Ishikawa (cell line): ENCODE measurements at regions not wholly inside any gene's neighbourhood (a gene's known extent, or its start where the extent isn't known, plus 50 kb on each side); places are given as distances from the start of the nearest gene placed in this dataset.

Source experiments
- CEBPB ChIP-seq: IDR thresholded peaks from 2 replicates; pipeline ENCODE4 v1.6.1; 2012
- CREB1 ChIP-seq: IDR thresholded peaks from 2 replicates; pipeline ENCODE4 v1.6.1; 2012; ENCODE audit warnings: low read depth
- EGR1 ChIP-seq: IDR thresholded peaks from 2 replicates; pipeline ENCODE4 v1.6.1; 2012
- EP300 ChIP-seq: IDR thresholded peaks from 2 replicates; pipeline ENCODE4 v1.6.1; 2012; ENCODE audit warnings: borderline replicate concordance
- FOXM1 ChIP-seq: IDR thresholded peaks from 2 replicates; pipeline ENCODE4 v1.6.1; 2012; ENCODE audit warnings: low read depth, borderline replicate concordance
- MAX ChIP-seq: IDR thresholded peaks from 2 replicates; pipeline ENCODE4 v1.6.1; 2012
- NFIC ChIP-seq: IDR thresholded peaks from 2 replicates; pipeline ENCODE4 v1.6.1; 2012
- RAD21 ChIP-seq: IDR thresholded peaks from 2 replicates; pipeline ENCODE4 v1.6.1; 2012; ENCODE audit warnings: low read depth
- REST ChIP-seq: IDR thresholded peaks from 2 replicates; pipeline ENCODE4 v1.6.1; 2012; ENCODE audit warnings: low read depth, mild to moderate bottlenecking
- TAF1 ChIP-seq: IDR thresholded peaks from 2 replicates; pipeline ENCODE4 v1.6.1; 2012; ENCODE audit warnings: low read depth, mild to moderate bottlenecking
- TCF12 ChIP-seq: IDR thresholded peaks from 2 replicates; pipeline ENCODE4 v1.6.1; 2012; ENCODE audit warnings: low read depth
- TEAD4 ChIP-seq: IDR thresholded peaks from 2 replicates; pipeline ENCODE4 v1.6.1; 2012
- USF1 ChIP-seq: IDR thresholded peaks from 2 replicates; pipeline ENCODE4 v1.6.1; 2012
- YY1 ChIP-seq: IDR thresholded peaks from 2 replicates; pipeline ENCODE4 v1.6.1; 2012; ENCODE audit warnings: low read depth
- ZBTB7A ChIP-seq: IDR thresholded peaks from 2 replicates; pipeline ENCODE4 v1.6.1; 2012; ENCODE audit warnings: low read depth

GRCh38 chr21:21973806-21974205, 975.6 kb downstream of the NCAM2 start:
- TF ChIP-seq YY1 (no peak), TAF1 (no peak), REST (no peak), TEAD4 (no peak), ZBTB7A (no peak), FOXM1 (no peak), TCF12 (no peak), EGR1 (no peak), NFIC (no peak), RAD21 (no peak), CEBPB (no peak)

GRCh38 chr21:21996891-21997290, 998.7 kb downstream of the NCAM2 start:
- TF ChIP-seq REST (no peak), TCF12 (no peak)

GRCh38 chr21:21997390-21998333, 999.5 kb downstream of the NCAM2 start:
- TF ChIP-seq EGR1 = no peak
- no peak for TF ChIP-seq CREB1
- TF ChIP-seq TEAD4 = no peak
- TF ChIP-seq TAF1 = no peak
- TF ChIP-seq FOXM1 = no peak
- TF ChIP-seq MAX = no peak
- TF ChIP-seq ZBTB7A = no peak
- no peak for TF ChIP-seq REST
- TF ChIP-seq USF1 = no peak
- TF ChIP-seq RAD21 = no peak
- TF ChIP-seq CEBPB = no peak
- TF ChIP-seq TCF12 = no peak

- TF ChIP-seq TEAD4 = no peak
- no peak for TF ChIP-seq RAD21
- TF ChIP-seq ZBTB7A = no peak
- no peak for TF ChIP-seq EP300
- TF ChIP-seq YY1 = no peak
- TF ChIP-seq CREB1 = no peak
Observed at GRCh38 chr21:22019766-22020165, 1021.6 kb downstream of the NCAM2 start.

- no peak for TF ChIP-seq CREB1
- no peak for TF ChIP-seq NFIC
- TF ChIP-seq FOXM1 = no peak
- TF ChIP-seq RAD21 = no peak
- no peak for TF ChIP-seq REST
- TF ChIP-seq ZBTB7A = no peak
- TF ChIP-seq USF1 = no peak
- TF ChIP-seq TEAD4 = no peak
- no peak for TF ChIP-seq YY1
Observed at GRCh38 chr21:22020221-22020620, 1022.0 kb downstream of the NCAM2 start.
